ENCODE measurements at regions not wholly inside any gene's neighbourhood (a gene's known extent, or its start where the extent isn't known, plus 50 kb on each side); places are given as distances from the start of the nearest gene placed in this dataset.
A peak's percentile ranks its signal among the peaks of the same experiment; 100 is the strongest.

DNA sequence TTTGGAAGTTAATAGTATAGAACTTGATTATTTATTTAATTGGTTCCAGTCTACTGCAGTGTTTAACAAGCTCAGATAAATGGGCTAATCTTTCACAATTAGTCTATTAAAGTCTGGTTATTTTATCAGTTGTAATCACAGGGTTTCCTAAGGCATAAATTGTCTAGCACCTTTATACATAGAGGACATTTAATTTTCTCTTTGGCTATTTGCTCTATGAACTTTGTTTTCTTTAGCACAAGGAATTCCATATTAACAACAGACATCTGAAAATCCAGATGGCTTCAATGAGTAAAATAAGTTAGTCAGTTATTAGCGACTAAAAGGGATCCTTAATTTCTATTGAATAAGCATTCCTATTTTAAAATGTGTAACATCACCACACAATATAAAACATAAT, 1350.8 kb upstream of the SLC10A2 start:
- DNase-seq (ENCODE audit: low read depth in 2 of 2) = no peak
- H3K4me3 ChIP-seq (replicated peaks in 1 of 2; ENCODE audit: low read depth in 2 of 2, low read length in 2 of 2) = no peak overlapping the region
- TF ChIP-seq, protein P1, sequence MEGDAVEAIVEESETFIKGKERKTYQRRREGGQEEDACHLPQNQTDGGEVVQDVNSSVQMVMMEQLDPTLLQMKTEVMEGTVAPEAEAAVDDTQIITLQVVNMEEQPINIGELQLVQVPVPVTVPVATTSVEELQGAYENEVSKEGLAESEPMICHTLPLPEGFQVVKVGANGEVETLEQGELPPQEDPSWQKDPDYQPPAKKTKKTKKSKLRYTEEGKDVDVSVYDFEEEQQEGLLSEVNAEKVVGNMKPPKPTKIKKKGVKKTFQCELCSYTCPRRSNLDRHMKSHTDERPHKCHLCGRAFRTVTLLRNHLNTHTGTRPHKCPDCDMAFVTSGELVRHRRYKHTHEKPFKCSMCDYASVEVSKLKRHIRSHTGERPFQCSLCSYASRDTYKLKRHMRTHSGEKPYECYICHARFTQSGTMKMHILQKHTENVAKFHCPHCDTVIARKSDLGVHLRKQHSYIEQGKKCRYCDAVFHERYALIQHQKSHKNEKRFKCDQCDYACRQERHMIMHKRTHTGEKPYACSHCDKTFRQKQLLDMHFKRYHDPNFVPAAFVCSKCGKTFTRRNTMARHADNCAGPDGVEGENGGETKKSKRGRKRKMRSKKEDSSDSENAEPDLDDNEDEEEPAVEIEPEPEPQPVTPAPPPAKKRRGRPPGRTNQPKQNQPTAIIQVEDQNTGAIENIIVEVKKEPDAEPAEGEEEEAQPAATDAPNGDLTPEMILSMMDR (IDR thresholded peaks at IDR 0.05; ENCODE audit: low read depth, low read length) = no peak

DNA sequence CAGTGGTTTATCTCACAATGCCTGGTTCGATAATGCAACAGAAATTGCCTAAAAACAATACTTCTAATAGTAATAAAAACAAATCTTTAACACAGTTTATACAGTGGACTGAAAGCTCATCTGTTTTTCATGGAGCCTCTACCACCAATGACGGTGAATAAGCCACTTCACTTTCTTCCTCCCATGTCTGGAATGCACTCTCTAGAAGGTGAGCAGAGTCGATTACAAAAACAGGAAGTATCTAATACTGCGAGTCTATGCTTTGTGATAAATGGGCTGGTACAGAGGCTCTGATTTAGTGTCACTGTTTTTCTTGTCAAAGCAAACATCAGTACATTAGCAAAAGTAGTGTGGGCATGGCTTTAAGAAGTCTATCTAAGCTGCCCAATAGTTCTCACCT, 1348.6 kb upstream of the SLC10A2 start:
- TF ChIP-seq, protein P1 (IDR thresholded peaks at IDR 0.05; ENCODE audit: low read depth, low read length) = no peak
- no peak for DNase-seq (ENCODE audit: low read depth in 2 of 2)
- no peak overlapping the region for H3K4me3 ChIP-seq (replicated peaks in 1 of 2; ENCODE audit: low read depth in 2 of 2, low read length in 2 of 2)

DNA sequence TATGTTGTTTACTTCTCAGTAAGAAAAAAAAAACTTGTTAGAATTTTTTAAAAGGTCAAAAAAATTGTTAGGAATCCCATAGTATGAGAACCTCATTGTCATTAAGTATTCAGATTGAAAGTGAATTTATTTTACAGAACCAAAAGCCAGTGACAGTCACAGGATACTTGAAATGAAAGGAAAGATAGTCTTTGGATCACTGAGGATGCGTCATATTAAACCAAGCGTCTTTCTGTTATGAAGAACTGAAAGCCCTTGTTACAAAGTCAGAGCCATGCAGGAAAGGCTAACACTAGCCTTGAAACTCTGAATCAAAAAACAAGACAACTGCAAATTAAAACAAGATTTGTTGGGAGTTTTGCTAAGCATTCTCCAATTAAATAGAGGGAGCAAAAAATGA, 1348.0 kb upstream of the SLC10A2 start:
- no peak overlapping the region for H3K4me3 ChIP-seq (replicated peaks in 1 of 2; ENCODE audit: low read depth in 2 of 2, low read length in 2 of 2)
- TF ChIP-seq, protein P1 (IDR thresholded peaks at IDR 0.05; ENCODE audit: low read depth, low read length) = no peak
- no peak for DNase-seq (ENCODE audit: low read depth in 2 of 2)

DNA sequence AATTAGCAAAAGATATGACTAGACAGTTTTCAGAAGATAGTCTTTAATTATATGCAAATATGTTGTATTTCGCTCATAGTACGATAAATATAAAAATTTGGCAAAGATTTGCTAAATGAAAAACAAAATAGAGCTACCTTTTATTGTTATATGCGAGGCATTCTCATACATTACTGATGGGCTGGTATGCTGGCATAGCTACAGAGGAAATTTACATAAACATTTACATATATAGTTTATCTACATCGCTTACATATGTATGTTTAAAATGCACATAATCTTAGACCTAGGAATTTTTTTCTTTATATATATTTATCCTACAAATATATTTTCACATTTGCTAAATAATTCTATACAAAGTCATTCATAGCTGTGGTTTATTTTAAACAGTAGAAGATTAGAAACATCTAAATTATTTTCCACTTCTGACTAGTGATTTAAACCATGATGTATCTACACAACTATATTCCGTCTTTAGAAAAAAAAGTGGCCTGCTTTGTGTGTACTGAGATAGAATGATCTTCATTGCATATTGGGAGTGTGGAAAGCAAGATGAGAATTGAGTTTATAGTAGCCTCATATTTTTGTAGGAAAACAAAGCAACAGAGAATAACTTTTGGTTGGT, 1345.0 kb upstream of the SLC10A2 start:
- DNase-seq (ENCODE audit: low read depth in 2 of 2) = no peak
- TF ChIP-seq, protein P1 (IDR thresholded peaks at IDR 0.05; ENCODE audit: low read depth, low read length) = no peak
- H3K4me3 ChIP-seq (replicated peaks in 1 of 2; ENCODE audit: low read depth in 2 of 2, low read length in 2 of 2) = no peak overlapping the region

DNA sequence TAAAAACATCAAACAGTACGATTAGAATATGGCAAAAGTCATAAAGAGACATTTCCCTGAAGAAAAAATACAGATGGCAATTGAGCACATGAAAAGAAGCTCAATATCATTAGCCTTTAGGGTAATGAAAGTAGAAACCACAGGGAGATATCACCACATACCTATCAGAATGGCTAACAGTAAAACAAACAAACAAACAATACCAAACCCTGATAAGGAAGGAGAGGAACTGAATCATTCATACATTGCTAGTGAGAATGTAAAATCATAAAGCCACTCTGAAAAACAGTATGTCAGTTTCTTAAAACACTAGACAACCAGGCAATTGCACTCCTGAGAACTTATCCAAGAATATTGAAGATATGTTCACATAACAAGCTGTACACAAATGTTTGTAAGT, 1342.5 kb upstream of the SLC10A2 start:
- no peak overlapping the region for H3K4me3 ChIP-seq (replicated peaks in 1 of 2; ENCODE audit: low read depth in 2 of 2, low read length in 2 of 2)
- TF ChIP-seq, protein P1 (IDR thresholded peaks at IDR 0.05; ENCODE audit: low read depth, low read length) = no peak
- peak in 1 of 2 donors; percentile 11 for DNase-seq (ENCODE audit: low read depth in 2 of 2)

DNA sequence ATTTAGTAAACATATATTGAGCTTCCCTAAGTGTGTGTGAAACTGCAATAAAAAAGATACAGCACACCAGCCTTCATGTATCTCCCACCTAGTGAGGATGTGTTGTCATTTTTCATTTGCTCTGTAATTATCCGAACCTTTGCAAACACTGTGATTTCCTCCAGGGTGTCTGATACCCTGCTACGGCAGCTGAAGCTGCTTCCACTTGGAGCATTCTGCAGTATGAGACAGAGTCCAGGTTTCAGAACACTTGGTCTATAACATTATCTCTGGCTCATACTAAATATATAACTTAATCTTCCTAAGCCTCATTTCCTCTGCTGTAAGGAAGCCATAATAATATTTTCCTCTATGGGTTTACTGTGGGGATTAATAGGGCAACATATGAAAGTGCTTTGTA, 1338.1 kb upstream of the SLC10A2 start:
- DNase-seq (ENCODE audit: low read depth in 2 of 2) = no peak
- TF ChIP-seq, protein P1 (IDR thresholded peaks at IDR 0.05; ENCODE audit: low read depth, low read length) = no peak
- H3K4me3 ChIP-seq (replicated peaks in 1 of 2; ENCODE audit: low read depth in 2 of 2, low read length in 2 of 2) = no peak overlapping the region

DNA sequence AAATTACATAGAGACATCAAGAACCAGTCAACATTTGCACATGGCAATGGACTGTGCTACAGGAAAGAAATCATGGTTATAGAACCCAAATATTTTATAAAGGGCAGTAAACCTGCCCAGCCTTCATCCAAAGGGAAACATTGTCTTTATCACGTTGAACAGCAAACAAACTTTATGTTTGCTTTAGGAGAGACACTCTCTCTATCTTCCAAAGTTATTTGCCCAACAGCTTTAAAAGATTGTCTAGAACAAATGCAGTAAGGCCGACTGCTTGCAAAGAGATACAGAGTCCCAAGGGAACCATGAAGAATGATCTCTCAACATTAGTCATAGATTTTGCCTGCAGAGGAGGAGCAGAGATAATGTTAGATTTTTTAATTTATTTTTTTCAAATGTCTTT, 1323.5 kb upstream of the SLC10A2 start:
- TF ChIP-seq, protein P1 (IDR thresholded peaks at IDR 0.05; ENCODE audit: low read depth, low read length) = no peak
- H3K4me3 ChIP-seq (replicated peaks in 1 of 2; ENCODE audit: low read depth in 2 of 2, low read length in 2 of 2) = no peak overlapping the region
- DNase-seq (ENCODE audit: low read depth in 2 of 2) = peak; percentile 47 to 67
